ENCODE measurements at regions not wholly inside any gene's neighbourhood (a gene's known extent, or its start where the extent isn't known, plus 50 kb on each side); places are given as distances from the start of the nearest gene placed in this dataset.

- ChIA-PET CTCF (no interaction called here), POLR2A (ENCODE audit: low non-redundant PET) (no interaction called here)
- Histone ChIP-seq H3K9me3 (ENCODE audit: low read depth, low read length, poor library complexity, severe bottlenecking) (no peaks in the 10 kb centered on the region), H3K36me3 (ENCODE audit: insufficient read depth, low read length, poor library complexity, severe bottlenecking) (no peaks in the 10 kb centered on the region), H3K4me3 (ENCODE audit: low read depth, low read length, poor library complexity, severe bottlenecking) (no peak overlapping the region), H3K27me3 (replicated peaks; ENCODE audit: insufficient read depth, low read depth, low read length, poor library complexity) (no peaks in the 10 kb centered on the region), H3K4me1 (ENCODE audit: insufficient read depth, low read length, poor library complexity, severe bottlenecking) (no peaks in the 10 kb centered on the region), H3K27ac (ENCODE audit: low read depth, low read length, poor library complexity, severe bottlenecking) (no peak overlapping the region)
- no TSS peak for BruUV-seq (replicated peaks)
- DNase-seq (ENCODE audit: low spot score), result no peak
- intact Hi-C loops (cut with micrococcal nuclease; ENCODE audit: unreplicated experiment), result no loop called here
- TF ChIP-seq EZH2 (IDR thresholded peaks at IDR 0.05; ENCODE audit: borderline replicate concordance, low read depth, low read length, poor library complexity, severe bottlenecking), result no peak
- no peak for TF ChIP-seq CTCF (conservative IDR thresholded peaks at IDR 0.05; ENCODE audit: low read depth, low read length)
These were observed 253.3 kb upstream of the ARHGAP24 start for GRCh38 chr4:85221606-85222005.

GRCh38 chr4:85222561-85222960, 252.4 kb upstream of the ARHGAP24 start:
- no TSS peak for BruUV-seq (replicated peaks)
- H3K4me3 ChIP-seq (ENCODE audit: low read depth, low read length, poor library complexity, severe bottlenecking), result no peak overlapping the region
- TF ChIP-seq EZH2 (IDR thresholded peaks at IDR 0.05; ENCODE audit: borderline replicate concordance, low read depth, low read length, poor library complexity, severe bottlenecking) (no peak), CTCF (conservative IDR thresholded peaks at IDR 0.05; ENCODE audit: low read depth, low read length) (no peak)
- DNase-seq (ENCODE audit: low spot score), result no peak
- no peaks in the 10 kb centered on the region for H3K27me3 ChIP-seq (replicated peaks; ENCODE audit: insufficient read depth, low read depth, low read length, poor library complexity)
- H3K36me3 ChIP-seq (ENCODE audit: insufficient read depth, low read length, poor library complexity, severe bottlenecking), result no peaks in the 10 kb centered on the region
- H3K9me3 ChIP-seq (ENCODE audit: low read depth, low read length, poor library complexity, severe bottlenecking), result no peaks in the 10 kb centered on the region
- ChIA-PET CTCF (no interaction called here), POLR2A (ENCODE audit: low non-redundant PET) (no interaction called here)
- H3K4me1 ChIP-seq (ENCODE audit: insufficient read depth, low read length, poor library complexity, severe bottlenecking), result no peaks in the 10 kb centered on the region
- H3K27ac ChIP-seq (ENCODE audit: low read depth, low read length, poor library complexity, severe bottlenecking), result no peak overlapping the region
- intact Hi-C loops (cut with micrococcal nuclease; ENCODE audit: unreplicated experiment), result no loop called here

GRCh38 chr4:85228264-85228663, 246.7 kb upstream of the ARHGAP24 start:
- Histone ChIP-seq H3K4me1 (ENCODE audit: insufficient read depth, low read length, poor library complexity, severe bottlenecking) (no peaks in the 10 kb centered on the region), H3K9me3 (ENCODE audit: low read depth, low read length, poor library complexity, severe bottlenecking) (no peaks in the 10 kb centered on the region), H3K27me3 (replicated peaks; ENCODE audit: insufficient read depth, low read depth, low read length, poor library complexity) (no peaks in the 10 kb centered on the region), H3K36me3 (ENCODE audit: insufficient read depth, low read length, poor library complexity, severe bottlenecking) (no peaks in the 10 kb centered on the region), H3K4me3 (ENCODE audit: low read depth, low read length, poor library complexity, severe bottlenecking) (no peak overlapping the region), H3K27ac (ENCODE audit: low read depth, low read length, poor library complexity, severe bottlenecking) (no peak overlapping the region)
- intact Hi-C loops (cut with micrococcal nuclease; ENCODE audit: unreplicated experiment), result no loop called here
- ChIA-PET CTCF (no interaction called here), POLR2A (ENCODE audit: low non-redundant PET) (no interaction called here)
- BruUV-seq (replicated peaks), result no TSS peak
- DNase-seq (ENCODE audit: low spot score), result no peak
- TF ChIP-seq CTCF (conservative IDR thresholded peaks at IDR 0.05; ENCODE audit: low read depth, low read length), result no peak
- no peak for TF ChIP-seq EZH2 (IDR thresholded peaks at IDR 0.05; ENCODE audit: borderline replicate concordance, low read depth, low read length, poor library complexity, severe bottlenecking)
